ENCODE measurements at regions not wholly inside any gene's neighbourhood (a gene's known extent, or its start where the extent isn't known, plus 50 kb on each side); places are given as distances from the start of the nearest gene placed in this dataset.
"Not testable (repeated sequence)": the region's sequence is repeated elsewhere in the genome, so short reads cannot be mapped to it uniquely, and the experiment has no call there.

GRCh38 chrX:40389555-40389954 lies 191.2 kb upstream of the ATP6AP2 start:
- Mint-ChIP-seq H3K4me3 (no peak overlapping the region), H3K4me1 (ENCODE audit: unreplicated experiment) (no peaks in the 10 kb centered on the region), H3K36me3 (no peaks in the 10 kb centered on the region), H3K27ac (no peak overlapping the region), H3K27me3 (no peaks in the 10 kb centered on the region), H3K9me3 (peaks cover 3% of the 10 kb centered on the region)
- DNase-seq (ENCODE audit: extremely low spot score, unreplicated experiment): no peak
- TF ChIP-seq CTCF (conservative IDR thresholded peaks at IDR 0.05): no peak

- peaks cover 3% of the 10 kb centered on the region for H3K9me3 Mint-ChIP-seq
- TF ChIP-seq CTCF (conservative IDR thresholded peaks at IDR 0.05): no peak
- H3K4me3 Mint-ChIP-seq: no peak overlapping the region
- DNase-seq (ENCODE audit: extremely low spot score, unreplicated experiment): no peak
- no peak overlapping the region for H3K27ac Mint-ChIP-seq
- no peaks in the 10 kb centered on the region for H3K4me1 Mint-ChIP-seq (ENCODE audit: unreplicated experiment)
- no peaks in the 10 kb centered on the region for H3K36me3 Mint-ChIP-seq
- H3K27me3 Mint-ChIP-seq: no peaks in the 10 kb centered on the region
Observed at GRCh38 chrX:40388441-40388840, 192.3 kb upstream of the ATP6AP2 start.

GRCh38 chrX:40387869-40388268 lies 192.9 kb upstream of the ATP6AP2 start:
- H3K9me3 Mint-ChIP-seq; H3K27ac Mint-ChIP-seq; H3K4me3 Mint-ChIP-seq; H3K36me3 Mint-ChIP-seq; H3K27me3 Mint-ChIP-seq; H3K4me1 Mint-ChIP-seq (ENCODE audit: unreplicated experiment); DNase-seq (ENCODE audit: extremely low spot score, unreplicated experiment): not testable (repeated sequence)

GRCh38 chrX:40387311-40387710 lies 193.5 kb upstream of the ATP6AP2 start:
- H3K9me3 Mint-ChIP-seq; H3K4me1 Mint-ChIP-seq (ENCODE audit: unreplicated experiment): not testable (repeated sequence)

GRCh38 chrX:40385682-40386081 lies 195.1 kb upstream of the ATP6AP2 start:
- Mint-ChIP-seq H3K27me3 (no peaks in the 10 kb centered on the region), H3K36me3 (no peaks in the 10 kb centered on the region), H3K4me1 (ENCODE audit: unreplicated experiment) (no peaks in the 10 kb centered on the region), H3K27ac (no peak overlapping the region), H3K4me3 (no peak overlapping the region), H3K9me3 (peaks cover 3% of the 10 kb centered on the region)
- DNase-seq (ENCODE audit: extremely low spot score, unreplicated experiment): no peak
- TF ChIP-seq CTCF (conservative IDR thresholded peaks at IDR 0.05): no peak

More at GRCh38 chrX:40387311-40387710, 193.5 kb upstream of the ATP6AP2 start:
- not testable (repeated sequence) for H3K27ac Mint-ChIP-seq; H3K36me3 Mint-ChIP-seq; DNase-seq (ENCODE audit: extremely low spot score, unreplicated experiment); H3K27me3 Mint-ChIP-seq; H3K4me3 Mint-ChIP-seq

- DNase-seq (ENCODE audit: extremely low spot score, unreplicated experiment): no peak
- Mint-ChIP-seq H3K27ac (no peak overlapping the region), H3K36me3 (no peaks in the 10 kb centered on the region), H3K27me3 (no peaks in the 10 kb centered on the region), H3K4me1 (ENCODE audit: unreplicated experiment) (no peaks in the 10 kb centered on the region), H3K4me3 (no peak overlapping the region), H3K9me3 (peaks cover 3% of the 10 kb centered on the region)
- TF ChIP-seq CTCF (conservative IDR thresholded peaks at IDR 0.05): no peak
Observed at GRCh38 chrX:40385256-40385655, 195.5 kb upstream of the ATP6AP2 start.

GRCh38 chrX:40383969-40384368 lies 196.8 kb upstream of the ATP6AP2 start:
- Mint-ChIP-seq H3K9me3 (no peaks in the 10 kb centered on the region), H3K4me1 (ENCODE audit: unreplicated experiment) (no peaks in the 10 kb centered on the region), H3K27ac (no peak overlapping the region), H3K27me3 (no peaks in the 10 kb centered on the region), H3K4me3 (no peak overlapping the region), H3K36me3 (no peaks in the 10 kb centered on the region)
- no peak for TF ChIP-seq CTCF (conservative IDR thresholded peaks at IDR 0.05)
- DNase-seq (ENCODE audit: extremely low spot score, unreplicated experiment): no peak
